ENCODE measurements at regions not wholly inside any gene's neighbourhood (a gene's known extent, or its start where the extent isn't known, plus 50 kb on each side); places are given as distances from the start of the nearest gene placed in this dataset.
"Not testable (repeated sequence)": the region's sequence is repeated elsewhere in the genome, so short reads cannot be mapped to it uniquely, and the experiment has no call there.

DNA sequence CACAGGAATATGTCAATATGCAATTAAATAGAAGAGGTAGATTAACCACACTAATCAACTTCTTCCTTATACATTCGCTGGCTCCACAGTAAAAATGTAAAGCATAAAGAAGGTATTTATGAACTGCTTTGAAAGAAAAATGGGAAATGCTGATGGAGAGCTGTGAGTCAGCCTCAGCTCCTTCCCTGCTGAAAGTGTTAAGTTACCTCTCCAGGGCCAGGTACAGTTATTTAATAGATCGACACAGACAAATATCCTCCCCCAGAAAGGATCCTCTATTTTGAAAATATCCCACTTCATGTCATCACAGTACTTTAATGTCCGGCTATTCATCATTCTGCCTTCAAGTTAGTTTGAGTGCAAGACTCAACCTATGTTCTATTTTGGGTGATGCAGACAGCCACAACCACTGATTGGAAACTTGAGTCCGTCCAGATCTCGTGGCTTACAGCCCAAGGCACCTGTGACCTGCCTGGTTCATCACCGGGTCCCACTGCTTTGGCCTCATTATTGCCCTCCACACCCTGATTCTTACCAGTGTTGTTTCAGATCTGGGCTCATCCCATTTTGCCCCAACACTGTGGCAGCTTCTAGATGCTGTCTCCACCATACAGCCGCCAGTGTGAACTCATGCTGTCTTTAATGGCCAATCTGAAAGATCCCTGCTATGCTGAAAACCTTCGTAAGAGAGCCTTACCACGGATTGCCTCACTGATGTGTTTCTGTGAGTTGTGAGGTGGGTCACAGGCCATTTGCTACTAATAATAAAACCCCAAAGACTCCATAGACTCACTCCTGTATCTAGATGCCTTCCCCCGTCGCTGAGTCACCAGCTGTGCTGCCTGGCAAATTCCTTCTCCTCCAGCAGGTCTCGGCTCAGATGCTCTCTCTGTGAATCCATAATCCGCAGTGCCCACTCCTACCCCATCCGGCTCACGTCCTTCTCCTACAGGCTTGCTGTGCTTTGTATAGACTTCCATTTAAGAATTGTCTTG, 56.2 kb upstream of the DDAH1 start:
- intact Hi-C loops (cut with DNase I): loop anchor here in 1 of 2 donors (10.0 kb wide), 1 partner anchor 54 kb away; no protein-coding TSS in a partner anchor
- DNase-seq (ENCODE audit: low spot score): not testable (repeated sequence)

DNA sequence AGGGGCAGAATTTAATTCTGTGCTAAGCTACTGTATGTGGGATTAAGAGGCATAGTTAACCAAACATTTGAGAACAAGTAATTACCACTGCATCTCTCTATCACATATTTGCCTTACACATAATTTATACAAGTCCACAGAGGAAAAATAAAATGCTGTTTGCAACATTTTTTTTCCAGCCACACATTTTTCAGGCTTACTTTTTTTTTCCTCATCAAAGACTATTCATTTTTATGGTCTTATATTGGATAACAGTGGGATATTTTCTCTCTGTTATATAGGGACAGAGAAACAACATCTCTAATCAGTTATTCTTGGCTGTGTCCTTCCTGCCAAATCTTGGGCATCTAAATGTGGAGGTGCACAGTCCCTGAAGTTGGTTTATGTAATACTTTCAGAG, 57.5 kb upstream of the DDAH1 start:
- not testable (repeated sequence) for DNase-seq (ENCODE audit: low spot score)
- intact Hi-C loops (cut with DNase I): loop anchor here in 1 of 2 donors (10.0 kb wide), 1 partner anchor 52 kb away; no protein-coding TSS in a partner anchor

DNA sequence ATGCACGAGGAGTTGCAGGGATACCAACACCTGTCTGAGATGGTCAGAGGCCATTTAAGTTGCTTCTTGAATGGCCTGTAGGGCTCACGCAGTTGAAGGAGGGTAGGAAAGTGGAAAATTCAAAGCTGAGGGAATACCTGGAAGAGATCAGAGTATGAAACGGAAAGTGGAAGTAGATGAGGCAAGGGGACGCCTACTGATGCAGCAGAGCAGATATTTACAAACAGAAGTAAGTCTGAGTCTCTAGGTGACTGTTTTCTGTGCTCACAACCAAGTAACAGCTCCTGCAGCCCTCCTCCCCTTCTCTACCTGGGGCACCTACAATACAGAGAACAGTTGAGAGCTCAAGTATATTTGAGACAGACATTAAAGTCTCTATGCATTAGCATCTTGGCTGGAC, 57.5 kb upstream of the CCN1 start:
- intact Hi-C loops (cut with DNase I): loop anchor here in 1 of 2 donors (10.0 kb wide), 1 partner anchor 52 kb away; no protein-coding TSS in a partner anchor

DNA sequence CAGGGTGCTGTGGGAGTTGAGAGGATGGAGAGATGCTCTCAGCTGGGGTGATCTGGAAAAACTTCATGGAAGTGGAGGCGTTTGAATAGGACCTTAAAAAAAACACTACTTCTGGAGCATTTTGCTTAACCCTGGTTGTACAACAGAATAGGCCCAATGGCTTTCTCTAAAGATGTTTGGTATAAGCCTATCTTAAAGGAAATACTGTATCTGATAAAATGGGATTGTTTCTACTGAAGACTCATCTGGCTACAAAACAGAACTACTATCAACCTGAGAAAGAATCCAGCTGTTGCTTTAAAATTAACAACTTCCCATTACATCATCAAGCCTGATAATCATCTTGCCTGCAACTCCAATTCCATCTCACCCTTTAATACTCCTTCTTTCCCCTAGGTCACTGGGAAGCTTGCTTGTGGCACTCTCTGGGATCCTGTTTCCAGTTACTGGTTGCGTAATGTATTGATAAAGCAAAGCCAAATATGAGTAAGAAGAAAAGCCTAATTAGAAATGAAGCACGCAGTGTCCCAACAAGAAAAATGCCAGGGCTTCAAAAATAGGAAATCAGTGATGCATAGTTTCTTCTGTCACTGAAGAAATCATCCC, 56.2 kb upstream of the CCN1 start:
- intact Hi-C loops (cut with DNase I): loop anchor here in 1 of 2 donors (10.0 kb wide), 1 partner anchor 50 kb away; no protein-coding TSS in a partner anchor
- DNase-seq (ENCODE audit: low spot score): not testable (repeated sequence)

More for the DNA sequence above, 57.5 kb upstream of the CCN1 start:
- not testable (repeated sequence) for DNase-seq (ENCODE audit: low spot score)

DNA sequence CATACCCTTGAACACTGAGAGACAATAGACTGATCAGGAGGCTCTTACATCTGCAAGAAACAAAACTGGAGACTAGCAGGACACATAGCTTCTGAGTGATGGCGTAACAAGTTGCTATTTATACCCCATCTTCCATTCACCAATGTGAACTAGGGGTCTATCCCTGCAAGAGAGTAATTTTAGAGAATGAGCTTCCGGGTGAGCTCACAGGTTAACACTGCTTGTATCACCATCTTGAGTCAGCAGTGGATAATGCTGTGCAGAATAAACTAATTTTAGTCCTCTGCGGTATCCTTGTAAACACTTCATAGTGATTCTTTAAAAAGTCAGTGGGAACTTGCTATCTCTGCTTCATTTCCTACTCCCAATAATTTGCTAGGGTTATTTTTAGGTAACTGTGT, 55.0 kb upstream of the CCN1 start:
- not testable (repeated sequence) for DNase-seq (ENCODE audit: low spot score)
- intact Hi-C loops (cut with DNase I): loop anchor here in 1 of 2 donors (10.0 kb wide), 1 partner anchor 49 kb away; no protein-coding TSS in a partner anchor

DNA sequence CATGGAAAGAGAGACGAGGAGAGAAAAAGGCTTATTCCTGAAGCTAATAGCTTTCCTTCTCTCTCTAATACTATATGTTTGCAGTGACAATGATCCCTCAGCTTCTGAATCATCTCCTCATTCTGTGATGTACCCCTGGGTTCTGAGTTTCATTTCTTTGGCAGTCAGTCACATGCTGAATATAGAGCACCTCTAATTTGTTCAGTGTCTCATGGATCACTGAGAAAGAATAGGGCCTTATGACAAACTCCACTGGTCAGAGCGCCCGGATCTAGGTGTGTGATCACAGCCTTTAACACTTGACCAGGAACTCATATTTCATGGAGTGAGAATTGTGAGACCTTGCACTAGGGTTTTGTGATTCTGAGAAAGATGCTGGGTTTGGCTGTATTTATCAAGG, 54.3 kb upstream of the CCN1 start:
- DNase-seq (ENCODE audit: low spot score): not testable (repeated sequence)
- intact Hi-C loops (cut with DNase I): loop anchor here in 1 of 2 donors (10.0 kb wide), 1 partner anchor 49 kb away; no protein-coding TSS in a partner anchor

DNA sequence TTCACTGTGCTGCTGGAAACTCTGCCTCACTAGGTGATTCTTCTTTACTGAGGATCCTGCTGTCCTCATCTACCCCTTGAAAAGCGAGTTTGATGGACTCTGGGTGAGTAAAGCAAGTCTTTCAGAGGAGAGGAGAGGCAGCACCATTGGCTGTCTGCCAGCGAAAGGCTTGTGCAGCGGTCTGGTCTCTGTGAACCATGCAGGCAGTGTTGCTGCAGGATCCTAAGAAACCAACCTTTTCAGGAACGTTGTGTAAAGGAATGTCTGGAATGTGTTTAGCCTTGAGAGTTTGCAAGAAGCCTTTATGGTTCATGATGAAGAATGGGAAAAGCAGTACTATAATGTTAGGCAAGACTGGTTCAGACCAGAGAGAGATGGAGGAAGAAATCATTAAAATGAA, 53.4 kb upstream of the CCN1 start:
- intact Hi-C loops (cut with DNase I): loop anchor here in 1 of 2 donors (10.0 kb wide), 1 partner anchor 48 kb away; no protein-coding TSS in a partner anchor

More for the DNA sequence above, 53.4 kb upstream of the CCN1 start:
- peak; percentile 85 for DNase-seq (ENCODE audit: low spot score)
